Erythroblast (primary cell): ENCODE measurements at regions not wholly inside any gene's neighbourhood (a gene's known extent, or its start where the extent isn't known, plus 50 kb on each side); places are given as distances from the start of the nearest gene placed in this dataset.

Experiments
- GATA1 ChIP-seq: IDR thresholded peaks from 2 replicates; pipeline ENCODE4 v1.6.1; 2011; ENCODE audit warnings: low read depth, mild to moderate bottlenecking, control low read depth, low read length, moderate library complexity
- POLR2A ChIP-seq: IDR thresholded peaks from 2 replicates; pipeline ENCODE4 v1.6.1; 2011; ENCODE audit warnings: mild to moderate bottlenecking, low read length

DNA sequence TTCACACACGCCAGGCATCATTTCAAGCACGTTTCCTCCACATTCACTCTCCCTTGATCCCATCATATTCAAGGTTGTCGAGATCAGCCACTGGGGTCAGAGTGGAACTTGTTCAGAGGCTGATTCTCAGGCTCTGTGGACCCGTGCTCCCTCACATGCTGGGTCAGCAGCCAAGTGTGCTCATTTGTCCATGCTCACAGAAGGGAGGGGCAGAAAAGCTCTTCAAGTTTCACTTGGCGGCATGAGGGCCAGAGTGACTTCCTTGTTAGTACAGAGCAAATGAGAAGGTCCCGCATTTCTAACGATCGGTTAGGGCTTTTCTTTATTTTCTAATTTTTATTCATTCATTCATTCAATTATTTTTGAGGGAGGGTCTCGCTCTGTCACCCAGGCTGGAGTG, 82.2 kb downstream of the EBLN1 start:
- no peak for TF ChIP-seq POLR2A
- TF ChIP-seq GATA1, result no peak
